H4 (cell line): ENCODE measurements at regions not wholly inside any gene's neighbourhood (a gene's known extent, or its start where the extent isn't known, plus 50 kb on each side); places are given as distances from the start of the nearest gene placed in this dataset.
A peak's percentile ranks its signal among the peaks of the same experiment; 100 is the strongest.

Experiments used
- DNase-seq: peaks from one replicate; pipeline ENCODE4 v3.0.0-alpha.2; 2015; ENCODE audit warnings: low spot score

- DNase-seq: no peak
Measured at GRCh38 chr2:238963161-238963970, 115.5 kb downstream of the TWIST2 start.

GRCh38 chr2:238963971-238964328 lies 116.1 kb downstream of the TWIST2 start:
- DNase-seq: no peak

- no peak for DNase-seq
Measured at GRCh38 chr2:238964544-238965067, 116.7 kb downstream of the TWIST2 start.

GRCh38 chr2:238965371-238966071 lies 117.6 kb downstream of the TWIST2 start:
- DNase-seq: no peak

DNA sequence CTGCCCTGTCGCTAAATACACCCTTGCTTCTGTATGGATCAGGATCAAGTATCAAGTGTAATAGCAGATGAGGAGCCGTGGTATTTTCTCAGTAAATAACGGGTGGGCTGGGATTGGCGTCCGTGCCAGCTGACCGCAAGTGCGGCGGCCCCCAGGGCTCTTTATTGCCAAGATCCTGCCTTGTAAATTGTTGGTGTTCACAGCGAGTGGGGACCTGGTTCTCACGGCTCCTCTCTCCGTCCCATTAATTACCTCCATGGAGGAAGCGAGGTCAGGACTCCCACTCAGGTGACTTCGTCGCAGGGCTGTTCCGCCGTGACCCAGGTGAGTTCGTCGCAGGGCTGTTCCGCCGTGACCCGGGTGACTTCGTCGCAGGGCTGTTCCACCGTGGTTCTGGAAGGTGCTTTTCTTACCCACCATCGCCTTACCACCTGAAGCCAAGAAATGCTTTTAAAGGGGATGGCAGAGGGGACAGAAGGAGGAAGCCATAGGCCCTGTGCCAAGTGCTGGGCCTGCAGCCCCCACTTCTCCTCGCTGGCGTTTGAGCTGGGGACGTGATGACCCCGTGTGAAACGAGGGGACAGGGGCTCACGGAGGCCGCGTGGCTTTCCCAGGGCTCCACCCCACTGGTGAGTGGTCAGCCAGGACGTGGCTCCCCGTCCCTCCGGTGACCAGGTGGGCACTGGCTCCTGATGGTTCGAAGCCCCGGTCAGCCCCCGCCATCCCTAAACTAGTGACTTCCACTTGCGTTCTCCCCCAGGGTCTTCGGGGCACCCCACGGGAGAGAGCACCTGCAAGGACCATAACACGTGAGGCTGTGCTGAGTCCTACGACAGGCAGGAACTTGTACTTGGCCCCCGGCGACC lies 118.4 kb downstream of the TWIST2 start:
- peak; percentile 1 for DNase-seq

DNA sequence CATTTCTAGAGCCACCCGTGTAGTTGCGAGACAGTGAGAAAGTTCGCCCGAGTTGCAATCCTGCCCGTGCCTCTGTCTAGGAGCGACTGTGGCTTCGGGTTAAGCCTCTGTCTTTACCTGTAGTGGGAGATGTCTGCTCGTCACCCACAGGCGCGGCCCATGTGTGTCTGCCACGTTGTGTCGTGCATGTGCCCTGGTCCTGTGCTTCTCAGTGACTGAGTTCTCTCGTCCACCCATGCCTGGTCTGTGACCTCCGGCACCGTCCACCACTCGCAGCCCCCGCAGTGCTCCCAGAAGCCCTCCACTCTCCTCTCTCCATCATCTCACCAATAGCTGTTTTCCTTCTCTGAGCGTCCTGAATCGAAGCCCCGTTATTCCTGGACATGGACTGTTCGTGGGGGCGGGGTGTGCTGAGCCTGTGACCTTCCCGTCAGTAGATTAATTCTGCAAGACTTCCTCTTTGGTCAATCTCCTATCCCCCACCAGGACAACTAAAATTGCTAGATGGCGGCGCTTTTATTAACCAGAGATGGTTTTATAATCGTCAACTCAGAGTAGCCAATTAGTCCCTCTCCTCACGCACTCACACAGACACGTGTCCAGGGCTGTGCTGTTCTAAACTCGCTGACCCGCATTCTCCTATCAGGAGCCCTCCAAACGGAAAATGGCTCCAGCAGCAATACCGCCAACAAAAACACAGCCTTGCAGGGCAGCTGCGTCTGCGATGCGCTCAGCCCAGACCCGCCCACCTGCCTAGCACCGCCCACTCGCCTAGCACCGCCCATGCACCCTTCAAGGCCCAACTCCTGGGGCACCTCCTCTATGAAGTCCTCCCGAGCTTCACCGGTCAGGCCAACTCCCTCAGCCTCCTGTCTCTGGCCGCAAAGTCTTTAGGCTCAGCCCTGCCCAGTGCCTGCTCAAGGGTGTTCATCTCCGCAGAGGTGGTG lies 119.4 kb downstream of the TWIST2 start:
- peak; percentile 1 for DNase-seq

GRCh38 chr2:238967978-238968360 lies 120.1 kb downstream of the TWIST2 start:
- DNase-seq: no peak

DNA sequence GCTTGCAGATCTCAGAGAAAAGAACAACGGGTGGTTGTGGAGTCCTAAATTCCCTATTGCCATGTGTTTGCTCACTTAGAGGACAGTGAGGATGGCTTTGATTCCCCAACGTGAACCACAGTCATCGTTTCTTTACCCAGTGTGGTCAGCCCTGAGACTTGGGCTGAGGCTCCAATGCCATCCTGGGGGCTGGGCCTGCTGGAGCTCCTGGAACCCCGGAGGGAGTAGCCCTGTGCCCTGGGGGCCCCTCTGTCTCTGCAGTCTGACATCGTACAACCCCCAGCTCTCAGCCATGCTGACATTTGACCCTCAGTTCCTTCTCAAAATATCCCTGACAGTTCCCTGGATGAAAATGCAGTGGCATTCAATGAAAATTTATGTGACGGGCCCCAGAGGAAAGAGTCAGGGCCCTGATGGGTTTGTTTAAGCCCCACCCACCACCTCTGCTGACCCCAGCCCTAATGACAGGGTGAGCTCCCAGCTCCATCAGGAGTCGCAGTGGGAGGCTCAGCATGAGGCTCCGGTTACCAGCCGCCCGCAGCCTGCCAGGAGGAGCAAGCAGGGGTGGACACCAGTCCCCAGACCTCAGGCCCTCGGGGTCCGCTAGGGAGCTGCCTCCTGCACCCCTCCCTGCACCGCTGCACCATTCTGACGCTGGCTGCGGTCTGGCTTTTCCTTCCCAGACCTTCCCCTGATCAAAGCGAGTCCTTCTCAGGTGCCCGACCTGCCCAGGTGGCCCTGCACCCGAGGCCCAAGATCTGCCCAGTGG lies 120.9 kb downstream of the TWIST2 start:
- DNase-seq: peak; percentile 1

- DNase-seq: no peak
Measured at GRCh38 chr2:238969857-238970256, 122.0 kb downstream of the TWIST2 start.

DNA sequence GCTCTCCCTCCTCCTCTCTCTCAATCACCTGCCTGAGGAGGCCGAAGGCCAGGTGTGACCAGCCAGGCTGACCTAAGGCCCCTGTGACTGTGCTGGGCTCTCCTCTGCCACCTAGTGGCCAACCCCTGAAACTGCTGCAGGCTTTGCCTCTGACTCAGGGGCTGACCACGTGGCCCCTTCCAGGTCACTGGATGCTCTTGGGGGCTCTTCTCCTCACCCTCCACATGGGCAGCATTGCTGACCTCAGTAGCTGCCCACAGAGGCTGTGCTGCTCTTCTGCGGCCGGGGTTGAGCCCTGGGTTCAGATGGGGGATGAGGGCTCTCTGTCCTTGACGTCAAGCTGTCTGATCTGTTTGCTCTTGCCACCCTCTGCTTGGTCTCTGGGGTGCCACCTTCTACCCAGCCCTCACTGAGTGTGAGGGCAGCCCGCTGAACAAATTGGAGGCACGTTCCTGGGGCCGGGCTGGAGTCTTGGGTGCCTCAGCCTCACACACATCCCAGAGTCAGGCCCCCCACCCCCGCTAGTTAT lies 122.7 kb downstream of the TWIST2 start:
- DNase-seq: peak; percentile 49

DNA sequence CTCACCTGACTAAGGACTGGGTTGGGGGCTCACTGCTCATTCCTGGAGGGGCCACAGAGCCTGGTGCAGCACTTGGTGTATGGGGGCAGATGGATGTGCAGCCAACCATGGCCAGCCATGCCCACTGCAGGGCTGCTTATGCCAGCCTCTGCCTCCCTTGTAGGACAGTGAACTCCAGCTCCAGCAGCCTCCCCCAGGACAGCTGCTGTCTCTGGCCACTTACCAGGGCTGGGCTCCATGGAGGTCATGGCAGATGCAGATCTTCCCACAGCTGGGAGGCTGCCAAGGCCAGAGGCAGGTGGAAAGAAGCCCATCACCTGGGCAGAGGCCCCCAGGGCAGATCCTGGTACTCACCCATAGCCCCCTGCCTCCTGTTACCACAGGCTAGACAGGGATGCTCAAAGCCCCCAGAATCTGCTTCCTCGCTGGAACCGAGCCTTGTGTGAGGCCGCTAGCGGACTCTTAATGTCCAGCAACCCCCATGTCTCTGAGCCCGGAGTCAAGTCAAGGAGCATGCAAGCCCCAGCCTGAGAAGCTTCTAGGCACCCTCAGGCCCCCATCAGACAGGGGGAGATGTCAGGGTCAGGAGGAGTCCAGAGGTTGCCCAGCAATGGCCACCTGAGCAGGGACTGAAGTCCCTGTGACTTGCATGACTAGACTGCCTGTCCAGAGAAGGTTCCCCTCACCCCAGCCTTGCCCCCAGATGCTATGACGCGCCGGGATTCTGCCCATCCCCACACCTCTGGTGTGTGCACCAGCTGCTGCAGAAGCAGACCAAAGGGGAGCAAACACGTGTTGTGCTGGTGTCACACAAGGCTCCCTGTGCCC lies 123.6 kb downstream of the TWIST2 start:
- DNase-seq: no peak

DNA sequence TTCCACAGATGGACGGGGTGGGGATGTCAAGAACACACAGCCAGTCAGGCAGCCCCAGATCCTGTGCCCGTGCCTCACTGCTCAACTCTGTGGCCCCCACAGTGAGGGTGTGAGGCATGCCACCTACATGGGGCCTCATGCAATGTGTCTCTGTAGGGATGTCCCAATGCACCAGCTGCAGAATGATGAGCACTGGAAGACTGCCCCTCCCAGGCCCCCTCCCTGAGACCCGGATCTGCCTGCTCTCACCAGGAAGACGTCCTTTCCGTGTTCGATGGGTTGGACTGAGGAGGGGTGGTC lies 124.2 kb downstream of the TWIST2 start:
- DNase-seq: no peak

- no peak for DNase-seq
Measured at GRCh38 chr2:238973038-238973739, 125.3 kb downstream of the TWIST2 start.

- peak; percentile 38 for DNase-seq
Measured at GRCh38 chr2:238974081-238974480, 126.2 kb downstream of the TWIST2 start.

GRCh38 chr2:238974501-238975166 lies 126.7 kb downstream of the TWIST2 start:
- peak; percentile 91 for DNase-seq

- DNase-seq: no peak
Measured at GRCh38 chr2:238975408-238975807, 127.5 kb downstream of the TWIST2 start.

GRCh38 chr2:238978497-238978896 lies 130.6 kb downstream of the TWIST2 start:
- no peak for DNase-seq

GRCh38 chr2:238979636-238980035 lies 131.8 kb downstream of the TWIST2 start:
- no peak for DNase-seq
